NOMO-1 (cell line): ENCODE measurements at regions not wholly inside any gene's neighbourhood (a gene's known extent, or its start where the extent isn't known, plus 50 kb on each side); places are given as distances from the start of the nearest gene placed in this dataset.
"Not testable (repeated sequence)": the region's sequence is repeated elsewhere in the genome, so short reads cannot be mapped to it uniquely, and the experiment has no call there.

Source experiments
- DNase-seq, 2 experiments: peaks; one replicate each; lab custom pipeline; 2025; ENCODE audit not compliant: unreplicated experiment in 2 of 2; lab: John Stamatoyannopoulos, UW

GRCh38 chr4:53722110-53722509 is 130.8 kb upstream of the LNX1 start:
- DNase-seq, result no peak

DNA sequence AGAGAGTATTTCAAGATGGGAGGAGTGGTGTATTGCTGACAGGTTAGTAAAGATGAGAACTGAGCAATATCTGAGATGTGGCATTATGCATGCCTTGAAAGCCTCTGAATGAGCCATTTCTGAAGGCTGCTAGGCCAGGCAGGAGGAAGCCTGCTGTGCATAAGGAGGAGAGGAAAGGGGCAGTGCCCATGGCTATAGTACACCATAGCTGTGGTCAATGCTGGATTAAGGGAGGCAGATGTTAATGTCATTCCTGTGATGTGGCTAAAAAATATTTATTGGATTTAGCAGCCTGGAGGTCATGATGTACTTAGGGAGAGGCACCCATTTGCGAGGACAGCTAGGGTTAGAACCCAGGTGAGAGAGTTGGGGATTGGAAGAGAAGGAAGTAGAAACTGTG is 130.0 kb upstream of the LNX1 start:
- no peak for DNase-seq

DNA sequence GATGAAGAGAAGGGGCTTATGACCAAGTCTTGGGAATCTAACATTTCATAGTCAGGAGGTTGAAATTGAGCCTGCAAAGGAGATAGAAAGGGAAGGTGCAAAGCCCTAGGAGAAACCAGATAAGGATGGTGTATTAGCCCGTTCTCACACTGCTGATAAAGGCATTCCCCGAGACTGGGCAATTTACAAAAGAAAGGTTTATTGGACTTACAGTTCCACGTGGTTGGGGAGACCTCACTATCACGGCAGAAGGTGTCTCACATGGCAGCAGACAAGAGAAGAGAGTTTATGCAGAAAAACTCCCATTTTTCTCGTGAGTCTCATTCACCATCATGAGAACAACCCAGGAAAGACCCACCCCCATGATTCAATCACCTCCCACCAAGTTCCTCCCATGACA is 129.5 kb upstream of the LNX1 start:
- DNase-seq, result no peak

- peak; percentile 21 to 55 for DNase-seq
These were observed 125.8 kb upstream of the LNX1 start for GRCh38 chr4:53717064-53717549.

DNA sequence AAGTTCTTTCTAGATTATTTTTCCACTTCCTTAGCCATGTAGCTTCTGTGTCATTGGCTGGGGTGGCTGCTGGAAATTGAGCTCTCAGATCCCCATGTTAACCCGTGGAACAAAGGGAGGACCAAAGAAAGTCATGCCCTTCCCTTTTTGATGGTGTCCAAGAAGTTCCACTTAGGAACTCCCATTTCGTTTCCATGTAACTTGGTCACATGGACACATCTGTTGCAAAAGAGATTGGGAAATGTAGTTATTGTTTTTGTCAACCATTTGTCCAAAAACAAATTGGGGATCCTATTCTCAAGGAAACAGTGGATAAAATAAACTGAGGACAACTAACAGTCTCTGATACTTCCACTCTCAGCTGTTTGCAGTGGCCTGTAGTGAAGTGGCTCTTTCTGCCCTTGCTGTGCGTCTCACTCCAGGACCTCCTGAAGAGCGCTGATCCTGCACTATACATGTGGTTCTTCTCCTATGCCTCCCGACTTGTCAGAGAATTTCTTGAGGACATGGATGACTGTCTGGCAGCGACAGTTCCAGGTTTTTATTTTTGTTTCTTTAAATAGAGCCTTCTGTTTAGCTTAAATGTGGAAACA is 125.3 kb upstream of the LNX1 start:
- DNase-seq, result no peak

DNA sequence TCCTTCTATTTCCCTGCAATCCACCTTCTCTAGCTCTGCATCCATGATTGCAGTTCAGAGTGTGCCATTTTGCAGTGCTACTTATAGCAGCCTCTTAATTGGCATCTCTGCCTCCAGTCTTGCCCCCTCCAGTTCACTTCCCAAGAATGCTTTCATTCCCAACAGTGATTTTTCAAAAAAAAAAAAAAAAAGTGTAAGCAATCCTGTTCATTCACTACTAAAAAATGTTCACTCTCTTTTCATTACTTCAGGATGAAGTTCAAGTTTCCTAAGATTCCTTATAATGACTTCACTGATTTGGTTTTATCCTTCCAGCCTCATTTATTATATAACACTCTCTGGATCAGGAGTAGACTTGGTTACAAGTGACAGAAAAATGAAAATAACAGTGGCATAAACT is 124.7 kb upstream of the LNX1 start:
- DNase-seq, result no peak

GRCh38 chr4:53714236-53715140 is 123.2 kb upstream of the LNX1 start:
- no peak for DNase-seq

GRCh38 chr4:53713767-53714166 is 122.5 kb upstream of the LNX1 start:
- DNase-seq, result no peak

GRCh38 chr4:53713296-53713695 is 122.0 kb upstream of the LNX1 start:
- no peak for DNase-seq

- no peak for DNase-seq
These were observed 121.2 kb upstream of the LNX1 start for GRCh38 chr4:53712408-53713020.

DNA sequence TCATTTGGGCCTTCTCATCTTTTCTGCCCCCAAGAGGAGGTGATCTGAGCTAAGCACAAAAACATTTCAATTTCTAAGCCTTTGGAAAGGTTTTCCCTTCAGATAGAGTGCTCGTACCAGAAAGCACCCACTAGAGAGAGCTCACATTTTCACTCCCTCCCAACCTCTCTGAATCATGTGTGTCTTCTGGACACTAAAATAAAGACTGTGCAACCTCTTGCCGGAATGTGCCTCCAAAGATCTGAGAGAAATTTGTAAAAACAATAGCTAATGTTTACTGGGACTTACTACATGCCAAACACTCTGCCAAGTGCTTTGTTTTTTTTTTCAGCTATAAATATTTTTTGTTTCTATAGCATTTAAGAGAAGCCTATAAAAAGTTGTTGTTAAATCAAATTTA is 120.6 kb upstream of the LNX1 start:
- DNase-seq, result no peak

- DNase-seq, result no peak
These were observed 118.4 kb upstream of the LNX1 start for GRCh38 chr4:53709693-53710092.

DNA sequence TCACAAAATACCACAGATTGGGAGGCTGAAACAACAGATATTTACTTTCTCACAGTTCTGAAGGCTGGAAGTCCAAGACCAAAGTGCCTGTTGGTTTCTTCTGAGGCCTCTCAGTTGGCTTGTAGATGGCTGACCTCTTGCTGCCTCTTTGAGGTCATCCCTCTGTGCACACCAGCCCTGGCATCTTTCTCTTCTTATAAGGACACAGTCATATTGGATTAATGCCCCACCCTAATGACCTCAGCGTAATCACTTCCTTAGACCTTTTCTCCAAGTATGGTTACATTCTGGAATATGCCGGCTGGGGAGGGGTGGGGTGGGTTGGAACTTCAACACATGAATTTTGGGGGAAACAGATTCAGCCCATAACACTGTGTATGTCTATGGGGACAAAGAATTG is 116.2 kb upstream of the LNX1 start:
- DNase-seq, result no peak

- DNase-seq, result peak in 1 of 2 experiments; percentile 44
These were observed 115.2 kb upstream of the LNX1 start for GRCh38 chr4:53706422-53707032.

DNA sequence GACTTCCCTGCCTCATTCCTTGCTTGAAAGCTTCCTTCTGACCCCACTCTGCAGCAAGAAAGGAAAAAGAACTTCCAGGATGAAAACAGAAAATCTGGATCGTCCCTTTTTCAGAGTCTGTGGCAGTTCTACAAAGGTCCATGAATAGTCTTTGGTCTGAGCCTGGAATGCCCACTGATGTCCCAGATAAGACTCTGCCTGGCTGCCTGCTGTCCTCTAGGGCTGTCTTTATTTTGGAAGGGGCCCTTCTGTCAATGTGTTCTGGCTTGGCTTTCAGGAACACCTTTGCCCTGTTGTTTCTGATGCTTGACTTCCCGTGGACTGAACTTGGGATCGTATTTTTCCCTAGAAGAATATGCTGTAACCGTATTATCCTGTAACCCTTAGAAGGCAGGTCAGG is 114.7 kb upstream of the LNX1 start:
- DNase-seq, result no peak

GRCh38 chr4:53705151-53705764 is 114.0 kb upstream of the LNX1 start:
- no peak for DNase-seq

GRCh38 chr4:53704329-53704728 is 113.0 kb upstream of the LNX1 start:
- DNase-seq, result no peak

GRCh38 chr4:53703267-53703655 is 112.0 kb upstream of the LNX1 start:
- DNase-seq, result no peak

GRCh38 chr4:53702334-53703266 is 111.3 kb upstream of the LNX1 start:
- peak; percentile 43 to 59 for DNase-seq

DNA sequence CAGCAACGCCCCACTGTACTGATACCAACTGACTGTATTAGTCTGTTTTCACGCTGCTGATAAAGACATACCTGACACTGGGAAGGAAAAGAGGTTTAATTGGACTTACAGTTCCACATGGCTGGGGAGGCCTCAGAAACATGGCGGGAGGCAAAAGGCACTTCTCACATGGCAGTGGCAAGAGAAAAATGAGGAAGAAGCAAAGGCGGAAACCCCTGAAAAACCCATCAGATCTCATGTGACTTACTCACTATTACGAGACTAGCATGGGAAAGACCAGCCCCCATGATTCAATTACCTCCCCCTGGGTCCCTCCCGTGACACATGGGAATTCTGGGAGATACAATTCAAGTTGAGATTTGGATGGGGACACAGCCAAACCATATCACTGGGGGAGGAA is 110.0 kb upstream of the LNX1 start:
- DNase-seq, result not testable (repeated sequence)
